Ovary (tissue), 7 donors: ENCODE measurements at regions not wholly inside any gene's neighbourhood (a gene's known extent, or its start where the extent isn't known, plus 50 kb on each side); places are given as distances from the start of the nearest gene placed in this dataset.

Experiments
- DNase-seq, 5 donors: peaks; one replicate each; pipeline ENCODE4 v3.0.0-alpha.2; 2019 to 2020
- H3K27ac ChIP-seq, 2 donors: fragments of 200-600 bp; one replicate each; pipeline versions ENCODE4 v1.5.1 to v1.8.0; 2019 to 2022
- H3K27me3 ChIP-seq: fragments of 200-600 bp; one replicate; pipeline ENCODE4 v1.8.0; 2022
- H3K36me3 ChIP-seq: fragments of 200-600 bp; sonication (generic); one replicate; pipeline ENCODE4 v1.5.1; 2019
- H3K4me1 ChIP-seq: one replicate; pipeline ENCODE4 v1.8.1; 2013; ENCODE audit warnings: mild to moderate bottlenecking, moderate library complexity; ENCODE audit not compliant: insufficient read depth
- H3K4me3 ChIP-seq: fragments of 200-600 bp; sonication (generic); one replicate; pipeline ENCODE4 v1.5.1; 2017
- H3K9me3 ChIP-seq, 2 donors: fragments of 200-600 bp in 1 of 2; sonication (generic) in 1 of 2; one replicate each; pipeline versions ENCODE4 v1.5.1 to v1.8.1; 2013 to 2019; ENCODE audit warnings: mild to moderate bottlenecking in 1 of 2, moderate library complexity in 1 of 2
- EP300 ChIP-seq: sonication (generic); formaldehyde crosslinking; IDR thresholded peaks from one replicate; pipeline ENCODE4 v1.6.1; 2017; ENCODE audit warnings: antibody characterized with exemption
- POLR2A ChIP-seq: fragments of 450-650 bp; IDR thresholded peaks from one replicate; pipeline ENCODE4 v1.6.1; 2017; ENCODE audit warnings: antibody characterized with exemption, mild to moderate bottlenecking, moderate library complexity
- WGBS, 3 donors: extraction: QIAGEN DNeasy Blood & Tissue Kit in 1 of 3; methylation state at CpG; one replicate each; pipeline versions ENCODE4 v1.1.5 to v1.1.7; 2013 to 2017; 5-methylcytosine and 5-hydroxymethylcytosine counted together
- intact Hi-C, 4 donors: fragments of 100-400 bp; cut with DNase I; formaldehyde crosslinking; loops; one replicate each; pipeline versions ENCODE4 v1.11.0 to v1.15.1; 2022 to 2023
- TF ChIP-seq, protein P1 (sequence below), 3 donors: fragments of 450-650 bp in 2 of 3; fragments of 200-600 bp in 1 of 3; IDR thresholded peaks; one replicate each; pipeline versions ENCODE4 v1.5.1 to v1.8.0; 2016 to 2022; ENCODE audit warnings: antibody characterized with exemption in 3 of 3, mild to moderate bottlenecking in 1 of 3
- donor health status: DM: no; HTN: no; CAD: no; lungs with moderate emphysema.
- donor health status: DM: no; HTN: no; CAD: no.
- donor health status: Bipolar disorder and iron deficiency.
- donor health status: DM: no; HTN: no; CAD: no.
- donor health status: DM: yes; HTN: yes; CAD: no.

- Histone ChIP-seq H3K27me3 (no peaks in the 10 kb centered on the region), H3K36me3 (no peaks in the 10 kb centered on the region), H3K27ac (no peak overlapping the region), H3K4me1 (no peaks in the 10 kb centered on the region), H3K4me3 (no peak overlapping the region), H3K9me3 (no peaks in the 10 kb centered on the region)
- intact Hi-C loops = no loop called here
- DNase-seq = no peak
- TF ChIP-seq EP300 = no peak
- TF ChIP-seq, protein P1, sequence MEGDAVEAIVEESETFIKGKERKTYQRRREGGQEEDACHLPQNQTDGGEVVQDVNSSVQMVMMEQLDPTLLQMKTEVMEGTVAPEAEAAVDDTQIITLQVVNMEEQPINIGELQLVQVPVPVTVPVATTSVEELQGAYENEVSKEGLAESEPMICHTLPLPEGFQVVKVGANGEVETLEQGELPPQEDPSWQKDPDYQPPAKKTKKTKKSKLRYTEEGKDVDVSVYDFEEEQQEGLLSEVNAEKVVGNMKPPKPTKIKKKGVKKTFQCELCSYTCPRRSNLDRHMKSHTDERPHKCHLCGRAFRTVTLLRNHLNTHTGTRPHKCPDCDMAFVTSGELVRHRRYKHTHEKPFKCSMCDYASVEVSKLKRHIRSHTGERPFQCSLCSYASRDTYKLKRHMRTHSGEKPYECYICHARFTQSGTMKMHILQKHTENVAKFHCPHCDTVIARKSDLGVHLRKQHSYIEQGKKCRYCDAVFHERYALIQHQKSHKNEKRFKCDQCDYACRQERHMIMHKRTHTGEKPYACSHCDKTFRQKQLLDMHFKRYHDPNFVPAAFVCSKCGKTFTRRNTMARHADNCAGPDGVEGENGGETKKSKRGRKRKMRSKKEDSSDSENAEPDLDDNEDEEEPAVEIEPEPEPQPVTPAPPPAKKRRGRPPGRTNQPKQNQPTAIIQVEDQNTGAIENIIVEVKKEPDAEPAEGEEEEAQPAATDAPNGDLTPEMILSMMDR (IDR thresholded peaks at IDR 0.05) = no peak
- TF ChIP-seq POLR2A = no peak
Observed at GRCh38 chr4:14580061-14580460, 422.2 kb upstream of the CPEB2 start.

- Histone ChIP-seq H3K36me3 (no peaks in the 10 kb centered on the region), H3K4me3 (no peak overlapping the region), H3K4me1 (no peaks in the 10 kb centered on the region), H3K9me3 (no peaks in the 10 kb centered on the region), H3K27ac (no peak overlapping the region), H3K27me3 (no peaks in the 10 kb centered on the region)
- no peak for DNase-seq
- WGBS, 3 donors = 3 to 7% (median 3%) methylated on average over 3 of the region's 3 CpGs
- intact Hi-C loops = no loop called here
- TF ChIP-seq POLR2A = no peak
- TF ChIP-seq, protein P1 (IDR thresholded peaks at IDR 0.05) = no peak
- no peak for TF ChIP-seq EP300
Observed at GRCh38 chr4:14581741-14582140, 420.5 kb upstream of the CPEB2 start.

- Histone ChIP-seq H3K27ac (no peak overlapping the region), H3K27me3 (no peaks in the 10 kb centered on the region), H3K36me3 (no peaks in the 10 kb centered on the region), H3K4me3 (no peak overlapping the region), H3K9me3 (no peaks in the 10 kb centered on the region), H3K4me1 (no peaks in the 10 kb centered on the region)
- TF ChIP-seq, protein P1 (IDR thresholded peaks at IDR 0.05) = no peak
- TF ChIP-seq EP300 (no peak), POLR2A (no peak)
- 93 to 98% (median 94%) methylated on average over 3 of the region's 3 CpGs for WGBS, 3 donors
- intact Hi-C loops = no loop called here
- DNase-seq = no peak
Observed at GRCh38 chr4:14582677-14583076, 419.6 kb upstream of the CPEB2 start.

GRCh38 chr4:14583331-14583730 lies 418.9 kb upstream of the CPEB2 start:
- H3K36me3 ChIP-seq = no peaks in the 10 kb centered on the region
- H3K4me3 ChIP-seq = no peak overlapping the region
- no peak for DNase-seq
- no peaks in the 10 kb centered on the region for H3K9me3 ChIP-seq
- no peak overlapping the region for H3K27ac ChIP-seq
- 62 to 77% (median 65%) methylated on average over 2 of the region's 2 CpGs for WGBS, 3 donors
- H3K4me1 ChIP-seq = no peaks in the 10 kb centered on the region
- TF ChIP-seq EP300 (no peak), POLR2A (no peak)
- TF ChIP-seq, protein P1 (IDR thresholded peaks at IDR 0.05) = no peak
- intact Hi-C loops = no loop called here
- no peaks in the 10 kb centered on the region for H3K27me3 ChIP-seq

DNA sequence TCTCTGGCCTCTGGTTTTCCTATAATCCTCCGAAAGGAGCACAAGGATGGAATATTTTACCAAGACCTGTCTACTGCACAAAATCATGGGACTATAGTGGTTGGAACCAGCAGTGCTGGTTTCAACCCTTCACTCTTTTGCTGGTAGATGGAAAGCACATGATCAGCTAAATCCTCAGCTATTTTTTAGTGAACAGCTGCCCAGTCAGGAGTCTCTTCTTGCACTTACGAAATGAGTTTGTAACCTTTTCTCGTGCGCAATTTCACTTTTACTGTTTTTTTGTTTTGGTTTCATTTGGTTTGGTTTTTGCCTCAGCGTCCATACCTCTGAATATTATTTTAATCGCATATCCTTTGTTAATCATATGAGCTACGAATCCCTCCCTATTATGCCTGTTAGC lies 418.5 kb upstream of the CPEB2 start:
- no peaks in the 10 kb centered on the region for H3K9me3 ChIP-seq
- no peaks in the 10 kb centered on the region for H3K4me1 ChIP-seq
- no peaks in the 10 kb centered on the region for H3K27me3 ChIP-seq
- intact Hi-C loops = no loop called here
- no peaks in the 10 kb centered on the region for H3K36me3 ChIP-seq
- H3K4me3 ChIP-seq = no peak overlapping the region
- TF ChIP-seq POLR2A = no peak
- TF ChIP-seq, protein P1 (IDR thresholded peaks at IDR 0.05) = no peak
- no peak for TF ChIP-seq EP300
- 87 to 90% (median 88%) methylated on average over 7 of the region's 7 CpGs for WGBS, 3 donors
- DNase-seq = no peak
- no peak overlapping the region for H3K27ac ChIP-seq
